ENCODE measurements at regions not wholly inside any gene's neighbourhood (a gene's known extent, or its start where the extent isn't known, plus 50 kb on each side); places are given as distances from the start of the nearest gene placed in this dataset.

- no peak overlapping the region for H3K4me3 Mint-ChIP-seq
- no peaks in the 10 kb centered on the region for H3K4me1 Mint-ChIP-seq (ENCODE audit: low read depth)
- H3K27me3 Mint-ChIP-seq, result no peaks in the 10 kb centered on the region
Observed at GRCh38 chr11:38460429-38460828, 1862.4 kb upstream of the RAG2 start.

GRCh38 chr11:38456371-38456770 lies 1858.3 kb upstream of the RAG2 start:
- intact Hi-C loops (cut with micrococcal nuclease), result no loop called here
- ChIA-PET CTCF (no interaction called here), POLR2A (no interaction called here)
- no peak overlapping the region for H3K4me3 Mint-ChIP-seq
- H3K36me3 Mint-ChIP-seq (ENCODE audit: low read depth), result no peaks in the 10 kb centered on the region
- no peak overlapping the region for H3K27ac Mint-ChIP-seq
- ATAC-seq, result no peak
- no peak for DNase-seq
- no peaks in the 10 kb centered on the region for H3K4me1 Mint-ChIP-seq (ENCODE audit: low read depth)
- peaks cover 16% of the 10 kb centered on the region for H3K9me3 Mint-ChIP-seq
- TF ChIP-seq, protein P1, sequence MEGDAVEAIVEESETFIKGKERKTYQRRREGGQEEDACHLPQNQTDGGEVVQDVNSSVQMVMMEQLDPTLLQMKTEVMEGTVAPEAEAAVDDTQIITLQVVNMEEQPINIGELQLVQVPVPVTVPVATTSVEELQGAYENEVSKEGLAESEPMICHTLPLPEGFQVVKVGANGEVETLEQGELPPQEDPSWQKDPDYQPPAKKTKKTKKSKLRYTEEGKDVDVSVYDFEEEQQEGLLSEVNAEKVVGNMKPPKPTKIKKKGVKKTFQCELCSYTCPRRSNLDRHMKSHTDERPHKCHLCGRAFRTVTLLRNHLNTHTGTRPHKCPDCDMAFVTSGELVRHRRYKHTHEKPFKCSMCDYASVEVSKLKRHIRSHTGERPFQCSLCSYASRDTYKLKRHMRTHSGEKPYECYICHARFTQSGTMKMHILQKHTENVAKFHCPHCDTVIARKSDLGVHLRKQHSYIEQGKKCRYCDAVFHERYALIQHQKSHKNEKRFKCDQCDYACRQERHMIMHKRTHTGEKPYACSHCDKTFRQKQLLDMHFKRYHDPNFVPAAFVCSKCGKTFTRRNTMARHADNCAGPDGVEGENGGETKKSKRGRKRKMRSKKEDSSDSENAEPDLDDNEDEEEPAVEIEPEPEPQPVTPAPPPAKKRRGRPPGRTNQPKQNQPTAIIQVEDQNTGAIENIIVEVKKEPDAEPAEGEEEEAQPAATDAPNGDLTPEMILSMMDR (IDR thresholded peaks at IDR 0.05), result no peak
- no peaks in the 10 kb centered on the region for H3K27me3 Mint-ChIP-seq

More at GRCh38 chr11:38460429-38460828, 1862.4 kb upstream of the RAG2 start:
- no peak overlapping the region for H3K27ac Mint-ChIP-seq
- ChIA-PET POLR2A (no interaction called here), CTCF (no interaction called here)
- no peak for DNase-seq
- H3K9me3 Mint-ChIP-seq, result peaks cover 7% of the 10 kb centered on the region
- TF ChIP-seq, protein P1 (IDR thresholded peaks at IDR 0.05), result no peak
- H3K36me3 Mint-ChIP-seq (ENCODE audit: low read depth), result no peaks in the 10 kb centered on the region
- intact Hi-C loops (cut with micrococcal nuclease), result no loop called here
- no peak for ATAC-seq

GRCh38 chr11:38448284-38448683 lies 1850.2 kb upstream of the RAG2 start:
- Mint-ChIP-seq H3K4me3 (no peak overlapping the region), H3K9me3 (peaks cover 6% of the 10 kb centered on the region), H3K36me3 (ENCODE audit: low read depth) (no peaks in the 10 kb centered on the region), H3K4me1 (ENCODE audit: low read depth) (no peaks in the 10 kb centered on the region), H3K27me3 (no peaks in the 10 kb centered on the region), H3K27ac (no peak overlapping the region)
- intact Hi-C loops (cut with micrococcal nuclease), result no loop called here
- ChIA-PET CTCF (no interaction called here), POLR2A (no interaction called here)
- DNase-seq, result no peak
- TF ChIP-seq, protein P1 (IDR thresholded peaks at IDR 0.05), result no peak
- ATAC-seq, result no peak

DNA sequence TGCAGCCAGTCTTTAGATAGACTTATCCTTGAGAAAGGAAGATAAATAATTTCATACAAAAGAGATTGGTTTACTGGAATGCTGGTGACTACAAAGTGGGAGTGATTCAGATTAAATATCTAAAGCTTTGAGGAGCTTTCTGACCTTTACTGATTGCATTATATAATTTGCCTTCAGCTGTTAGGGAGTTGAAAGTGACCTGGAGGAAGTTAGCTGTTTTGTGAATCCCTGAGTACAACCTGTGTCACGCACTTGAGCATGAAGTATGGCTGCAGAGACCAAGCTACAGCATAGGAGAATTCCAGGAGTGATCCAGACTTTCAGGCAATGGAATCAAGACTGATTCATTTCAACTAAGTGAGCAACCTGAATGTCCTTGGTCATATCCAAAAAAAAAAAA lies 1848.3 kb upstream of the RAG2 start:
- TF ChIP-seq, protein P1 (IDR thresholded peaks at IDR 0.05), result no peak
- Mint-ChIP-seq H3K4me1 (ENCODE audit: low read depth) (no peaks in the 10 kb centered on the region), H3K9me3 (peaks cover 1% of the 10 kb centered on the region), H3K36me3 (ENCODE audit: low read depth) (no peaks in the 10 kb centered on the region), H3K4me3 (no peak overlapping the region), H3K27me3 (no peaks in the 10 kb centered on the region), H3K27ac (no peak overlapping the region)
- intact Hi-C loops (cut with micrococcal nuclease), result no loop called here
- ATAC-seq (no peak), DNase-seq (no peak)
- CTCF ChIA-PET, result no interaction called here
- POLR2A ChIA-PET, result no interaction called here

DNA sequence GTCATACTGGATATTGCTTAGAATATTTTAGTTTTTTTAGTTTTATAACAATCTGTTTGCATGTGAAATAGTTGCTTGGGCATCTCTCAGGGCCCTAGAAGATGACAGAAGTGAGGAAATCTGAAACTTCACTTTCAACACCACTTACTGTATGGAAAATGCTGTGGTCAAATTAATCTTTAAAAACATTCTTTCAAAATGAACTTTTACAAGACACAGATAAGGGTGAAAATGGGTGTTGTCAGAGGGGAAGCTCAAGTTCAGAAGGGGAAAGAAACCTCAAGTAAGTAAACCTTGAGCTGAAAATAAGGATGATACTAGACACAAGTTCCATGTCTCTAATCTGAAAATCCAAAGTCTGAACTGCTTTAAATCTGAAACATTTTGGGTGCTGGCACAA lies 1840.1 kb upstream of the RAG2 start:
- intact Hi-C loops (cut with micrococcal nuclease), result no loop called here
- H3K27ac Mint-ChIP-seq, result no peak overlapping the region
- DNase-seq (no peak), ATAC-seq (no peak)
- peaks cover 13% of the 10 kb centered on the region for H3K9me3 Mint-ChIP-seq
- TF ChIP-seq, protein P1 (IDR thresholded peaks at IDR 0.05), result no peak
- H3K27me3 Mint-ChIP-seq, result no peaks in the 10 kb centered on the region
- H3K4me1 Mint-ChIP-seq (ENCODE audit: low read depth), result no peaks in the 10 kb centered on the region
- H3K4me3 Mint-ChIP-seq, result no peak overlapping the region
- ChIA-PET CTCF (no interaction called here), POLR2A (interaction anchor here (0.9 kb wide), 1 partner anchor 56 kb away, joined by 3 read pairs; no protein-coding TSS in a partner anchor)
- H3K36me3 Mint-ChIP-seq (ENCODE audit: low read depth), result no peaks in the 10 kb centered on the region

All from activated CD8-positive, alpha-beta T cell treated with anti-CD3 and anti-CD28 coated beads for 36 hours (primary cell).